HEK293 (cell line): ENCODE measurements at regions not wholly inside any gene's neighbourhood (a gene's known extent, or its start where the extent isn't known, plus 50 kb on each side); places are given as distances from the start of the nearest gene placed in this dataset.

ENCODE experiments used
- CTCF ChIA-PET: fragments of 350-600 bp; formaldehyde crosslinking; extraction: SDS; loops from one replicate; lab custom pipeline; 2021; ENCODE audit warnings: antibody characterized with exemption; lab: Yijun Ruan, JAX
- POLR2A ChIA-PET: fragments of 300-600 bp; formaldehyde crosslinking; extraction: SDS; loops from one replicate; lab custom pipeline; 2020; ENCODE audit warnings: antibody characterized with exemption, inconsistent platforms; lab: Yijun Ruan, JAX
- H3K27ac ChIP-seq: fragments of 200-500 bp; sonication (Bioruptor generic); 2 replicates; pipeline ENCODE4 v1.5.1; 2014; ENCODE audit warnings: low read depth, low read length, control low read depth, inconsistent platforms; ENCODE audit errors: extremely low read depth
- H3K36me3 ChIP-seq, 2 experiments: fragments of 200-500 bp in 1 of 2; sonication (Bioruptor generic) in 1 of 2; 1 replicate in 1 of 2; 2 replicates in 1 of 2; pipeline ENCODE4 v1.5.1; 2014 to 2017; ENCODE audit warnings: inconsistent platforms in 2 of 2, low read length in 2 of 2; ENCODE audit not compliant: control insufficient read depth in 2 of 2, insufficient read depth in 1 of 2
- H3K4me1 ChIP-seq: fragments of 200-500 bp; sonication (Bioruptor generic); 2 replicates; pipeline ENCODE4 v1.5.1; 2014; ENCODE audit warnings: mild to moderate bottlenecking, low read length, inconsistent platforms; ENCODE audit not compliant: control insufficient read depth, insufficient read depth
- H3K4me3 ChIP-seq: 2 replicates; pipeline ENCODE4 v1.5.1; 2011; ENCODE audit warnings: low read depth, mild to moderate bottlenecking, control low read depth, low read length, moderate library complexity
- H3K9me3 ChIP-seq: fragments of 200-500 bp; sonication (Bioruptor generic); 2 replicates; pipeline ENCODE4 v1.5.1; 2014; ENCODE audit warnings: low read depth, low read length, inconsistent platforms; ENCODE audit not compliant: control insufficient read depth, insufficient read depth
- AEBP2 ChIP-seq: fragments of 450-650 bp; formaldehyde crosslinking; IDR thresholded peaks from 2 replicates; pipeline ENCODE4 v1.5.1; 2016; ENCODE audit warnings: missing biosample characterization, missing genetic modification characterization, borderline replicate concordance
- ATF2 ChIP-seq: fragments of 450-650 bp; formaldehyde crosslinking; IDR thresholded peaks from 2 replicates; pipeline ENCODE4 v1.5.1; 2016; ENCODE audit warnings: missing biosample characterization, missing genetic modification characterization, low read depth
- GLI4 ChIP-seq: fragments of 450-650 bp; formaldehyde crosslinking; IDR thresholded peaks from 2 replicates; pipeline ENCODE4 v1.5.1; 2016; ENCODE audit warnings: missing biosample characterization, missing genetic modification characterization
- HOXA7 ChIP-seq: sonication (generic); formaldehyde crosslinking; IDR thresholded peaks from 2 replicates; pipeline ENCODE4 v1.8.1; 2022; ENCODE audit warnings: missing genetic modification reagents, borderline replicate concordance
- IKZF3 ChIP-seq: fragments of 450-650 bp; IDR thresholded peaks from 2 replicates; pipeline ENCODE4 v1.5.0; 2018; ENCODE audit warnings: missing biosample characterization, mild to moderate bottlenecking, missing genetic modification characterization, moderate library complexity
- KLF9 ChIP-seq: fragments of 450-650 bp; formaldehyde crosslinking; IDR thresholded peaks from 2 replicates; pipeline ENCODE4 v1.5.1; 2016; ENCODE audit warnings: missing biosample characterization, missing genetic modification characterization, low read depth
- REPIN1 ChIP-seq: fragments of 450-650 bp; formaldehyde crosslinking; IDR thresholded peaks from 2 replicates; pipeline ENCODE4 v1.5.1; 2017; ENCODE audit warnings: missing biosample characterization, missing genetic modification characterization, low read depth
- SETDB1 ChIP-seq: IDR thresholded peaks from one replicate; pipeline ENCODE4 v1.6.1; 2017; ENCODE audit warnings: mild to moderate bottlenecking, low read length, moderate library complexity, mixed read lengths; ENCODE audit not compliant: insufficient read length
- YY2 ChIP-seq: fragments of 450-650 bp; formaldehyde crosslinking; IDR thresholded peaks from 2 replicates; pipeline ENCODE4 v1.5.1; 2016; ENCODE audit warnings: missing biosample characterization, missing genetic modification characterization
- ZBTB26 ChIP-seq: fragments of 450-650 bp; formaldehyde crosslinking; optimal IDR thresholded peaks from 2 replicates; pipeline ENCODE3; 2016; ENCODE audit warnings: missing biosample characterization, mild to moderate bottlenecking, missing genetic modification characterization
- ZBTB8A ChIP-seq: fragments of 450-650 bp; formaldehyde crosslinking; IDR thresholded peaks from 2 replicates; pipeline ENCODE4 v1.5.1; 2016; ENCODE audit warnings: missing biosample characterization, missing genetic modification characterization
- ZIC2 ChIP-seq: fragments of 450-650 bp; formaldehyde crosslinking; IDR thresholded peaks from 2 replicates; pipeline ENCODE4 v1.5.1; 2016; ENCODE audit warnings: missing biosample characterization, missing genetic modification characterization
- ZNF174 ChIP-seq: fragments of 450-650 bp; formaldehyde crosslinking; IDR thresholded peaks from 2 replicates; pipeline ENCODE4 v1.5.0; 2017; ENCODE audit warnings: missing biosample characterization, mild to moderate bottlenecking, missing genetic modification characterization
- ZNF18 ChIP-seq: fragments of 450-650 bp; formaldehyde crosslinking; IDR thresholded peaks from 2 replicates; pipeline ENCODE4 v1.5.1; 2016; ENCODE audit warnings: missing biosample characterization, missing genetic modification characterization
- ZNF239 ChIP-seq: fragments of 450-650 bp; formaldehyde crosslinking; IDR thresholded peaks from 2 replicates; pipeline ENCODE4 v1.5.1; 2016; ENCODE audit warnings: missing biosample characterization, missing genetic modification characterization
- ZNF24 ChIP-seq: fragments of 450-650 bp; formaldehyde crosslinking; IDR thresholded peaks from 2 replicates; pipeline ENCODE4 v1.5.1; 2016; ENCODE audit warnings: missing biosample characterization, missing genetic modification characterization
- ZNF274 ChIP-seq, 2 experiments: fragments of 200-500 bp in 1 of 2; fragments of 450-650 bp in 1 of 2; sonication (Bioruptor generic) in 1 of 2; formaldehyde crosslinking in 1 of 2; IDR thresholded peaks; 2 replicates each; pipeline versions ENCODE4 v1.5.1 to v1.6.1; 2014 to 2016; ENCODE audit warnings: borderline replicate concordance in 1 of 2, inconsistent platforms in 1 of 2, low read length in 1 of 2, missing biosample characterization in 1 of 2, missing genetic modification characterization in 1 of 2
- ZNF324 ChIP-seq: fragments of 450-650 bp; formaldehyde crosslinking; IDR thresholded peaks from 2 replicates; pipeline ENCODE4 v1.5.1; 2016; ENCODE audit warnings: missing biosample characterization, missing genetic modification characterization
- ZNF366 ChIP-seq: fragments of 450-650 bp; formaldehyde crosslinking; conservative IDR thresholded peaks from 2 replicates; pipeline ENCODE4 v1.5.1; 2016; ENCODE audit warnings: missing biosample characterization, missing genetic modification characterization
- ZNF398 ChIP-seq: fragments of 450-650 bp; formaldehyde crosslinking; IDR thresholded peaks from 2 replicates; pipeline ENCODE4 v1.5.1; 2017; ENCODE audit warnings: missing biosample characterization, missing genetic modification characterization
- ZNF529 ChIP-seq: fragments of 450-650 bp; formaldehyde crosslinking; IDR thresholded peaks from 2 replicates; pipeline ENCODE4 v1.5.1; 2017; ENCODE audit warnings: missing genetic modification characterization, missing biosample characterization; ENCODE audit not compliant: insufficient replicate concordance
- ZNF623 ChIP-seq: fragments of 450-650 bp; formaldehyde crosslinking; IDR thresholded peaks from 2 replicates; pipeline ENCODE4 v1.5.1; 2016; ENCODE audit warnings: missing biosample characterization, missing genetic modification characterization
- ZNF654 ChIP-seq: fragments of 450-650 bp; formaldehyde crosslinking; IDR thresholded peaks from 2 replicates; pipeline ENCODE4 v1.5.1; 2016; ENCODE audit warnings: low read depth, missing biosample characterization, missing genetic modification characterization
- ZNF658 ChIP-seq: fragments of 450-650 bp; formaldehyde crosslinking; IDR thresholded peaks from 2 replicates; pipeline ENCODE4; 2016; ENCODE audit warnings: missing biosample characterization, missing genetic modification characterization
- ZNF776 ChIP-seq: fragments of 450-650 bp; formaldehyde crosslinking; IDR thresholded peaks from 2 replicates; pipeline ENCODE4 v1.5.0; 2017; ENCODE audit warnings: missing biosample characterization, missing genetic modification characterization, borderline replicate concordance
- ZNF791 ChIP-seq: fragments of 450-650 bp; formaldehyde crosslinking; IDR thresholded peaks from 2 replicates; pipeline ENCODE4 v1.5.1; 2016; ENCODE audit warnings: missing biosample characterization, missing genetic modification characterization
- ZSCAN30 ChIP-seq: fragments of 450-650 bp; IDR thresholded peaks from 2 replicates; pipeline ENCODE4 v1.5.1; 2018; ENCODE audit warnings: missing biosample characterization, mild to moderate bottlenecking, missing genetic modification characterization, moderate library complexity

- CTCF ChIA-PET: no interaction called here
- TF ChIP-seq REPIN1 (no peak), ZBTB8A (tag by site-specific recombination) (no peak), AEBP2 (no peak), ZNF529 (tag by site-specific recombination) (no peak), HOXA7 (no peak), ZNF174 (tag by site-specific recombination) (no peak), ZNF658 (tag by site-specific recombination) (no peak), ZNF274 (IDR thresholded peaks at IDR 0.05; ENCODE audit: low read length) (no peak), ZNF274 (tag by site-specific recombination; IDR thresholded peaks at IDR 0.05; ENCODE audit: borderline replicate concordance) (no peak), YY2 (tag by site-specific recombination) (no peak), ZNF24 (tag by site-specific recombination) (no peak), ZNF366 (tag by site-specific recombination) (no peak), GLI4 (tag by site-specific recombination) (no peak), ZNF791 (tag by site-specific recombination) (no peak), ZBTB26 (tag by site-specific recombination) (no peak), SETDB1 (no peak), ZNF239 (tag by site-specific recombination) (no peak), ZNF324 (no peak)
- TF ChIP-seq, all 188 proteins: peak for 0
Measured at GRCh38 chr6:115609111-115609510, 451.6 kb downstream of the FRK start.

GRCh38 chr6:115602466-115602865 is 458.2 kb downstream of the FRK start:
- no peak overlapping the region for H3K4me3 ChIP-seq
- H3K27ac ChIP-seq: no peak overlapping the region
- no peaks in the 10 kb centered on the region for H3K9me3 ChIP-seq
- POLR2A ChIA-PET: no interaction called here
- H3K4me1 ChIP-seq: no peaks in the 10 kb centered on the region
- CTCF ChIA-PET: interaction anchor here (0.7 kb wide), 1 partner anchor 309 kb away, joined by 3 read pairs; no protein-coding TSS in a partner anchor
- TF ChIP-seq ZNF623 (no peak), ZSCAN30 (tag by site-specific recombination) (no peak), KLF9 (tag by site-specific recombination) (no peak), ZNF776 (tag by site-specific recombination) (no peak), IKZF3 (tag by site-specific recombination) (no peak), ZNF658 (tag by site-specific recombination) (no peak), AEBP2 (no peak), ZNF654 (tag by site-specific recombination) (no peak), ZIC2 (tag by site-specific recombination) (no peak), ZNF398 (tag by site-specific recombination) (no peak), ZNF529 (tag by site-specific recombination) (no peak), ATF2 (tag by site-specific recombination) (no peak), ZNF18 (tag by site-specific recombination) (no peak)
- no peaks in the 10 kb centered on the region for H3K36me3 ChIP-seq

More at GRCh38 chr6:115609111-115609510, 451.6 kb downstream of the FRK start:
- POLR2A ChIA-PET: no interaction called here
- Histone ChIP-seq H3K4me3 (no peak overlapping the region), H3K27ac (no peak overlapping the region), H3K36me3 (no peaks in the 10 kb centered on the region), H3K4me1 (no peaks in the 10 kb centered on the region), H3K9me3 (no peaks in the 10 kb centered on the region)
